ENCODE measurements at regions not wholly inside any gene's neighbourhood (a gene's known extent, or its start where the extent isn't known, plus 50 kb on each side); places are given as distances from the start of the nearest gene placed in this dataset.

DNA sequence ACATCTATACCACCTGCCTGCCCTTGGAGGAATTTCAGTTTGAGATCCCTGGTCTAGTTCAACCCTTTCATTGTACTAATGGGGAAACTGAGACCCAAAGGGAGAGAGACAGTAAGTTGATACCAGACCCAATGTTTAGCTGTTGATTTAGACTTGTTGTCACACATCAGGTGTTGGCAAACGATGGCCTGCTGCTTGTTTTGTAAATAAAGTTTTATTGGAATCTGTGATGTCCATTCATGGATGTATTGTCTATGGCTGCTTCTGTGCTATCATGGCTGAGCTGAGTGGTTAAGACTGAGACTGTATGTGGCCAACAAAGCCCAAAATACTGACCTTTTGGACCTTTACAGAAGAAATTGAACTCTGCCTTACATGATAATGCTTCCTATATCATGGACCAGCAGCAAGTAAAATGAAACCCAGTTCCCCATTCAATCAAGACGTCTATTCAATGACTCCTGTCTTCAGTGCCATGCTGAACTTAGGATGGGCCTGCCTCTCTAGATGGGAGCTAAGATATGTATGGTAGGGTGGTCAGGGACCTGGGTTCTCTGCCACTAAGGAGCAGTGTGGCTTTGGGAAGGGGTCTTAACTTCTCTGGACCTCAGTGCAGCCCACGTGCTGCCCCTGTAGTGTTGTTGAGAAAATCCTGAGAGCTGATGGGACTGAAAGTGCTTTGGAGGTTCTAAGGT is 111.0 kb downstream of the IRX5 start:
- no peak for DNase-seq (ENCODE audit: low read depth in 3 of 3)

DNA sequence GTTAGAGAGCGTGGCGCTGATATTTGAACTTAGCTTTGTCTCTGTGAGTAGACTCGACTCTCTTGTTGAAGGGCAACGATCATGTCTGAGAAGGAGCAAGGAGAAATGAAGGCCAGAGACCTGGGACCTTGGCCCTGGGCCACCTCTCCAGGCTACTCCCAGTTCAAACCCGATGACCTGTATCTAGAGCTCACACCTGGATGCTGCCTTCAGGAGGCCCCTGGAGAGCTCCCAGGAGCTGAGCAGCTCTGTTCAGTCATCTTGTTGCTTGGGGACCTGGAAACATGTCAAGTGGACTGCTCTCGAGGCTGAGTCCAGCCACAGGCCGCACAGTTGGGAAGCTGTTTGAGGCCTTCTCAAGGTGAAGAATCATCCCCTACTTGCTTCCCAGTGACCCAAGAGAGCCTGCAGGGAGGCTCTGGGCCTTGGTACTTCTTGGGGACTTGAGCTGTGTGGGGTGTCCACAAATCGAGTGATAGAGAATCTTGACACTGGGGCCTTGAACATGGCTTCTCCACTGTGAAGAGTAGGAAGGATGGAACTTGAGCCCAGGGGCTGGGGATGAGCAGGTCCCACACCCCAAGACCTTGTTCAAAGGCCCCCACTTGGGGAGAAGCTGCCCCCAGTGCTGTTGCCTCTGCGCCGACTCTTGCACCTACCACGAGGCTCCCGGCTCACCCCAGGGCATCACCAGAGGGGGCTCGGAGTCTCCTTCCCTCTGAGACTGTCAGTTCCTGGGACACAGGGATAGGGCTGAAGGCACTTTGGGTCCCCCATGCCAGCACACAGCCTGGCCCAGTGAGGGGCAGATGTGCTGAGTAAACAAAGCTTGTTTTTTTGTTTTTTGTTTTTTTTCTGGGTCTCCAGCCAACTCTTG is 112.1 kb downstream of the IRX5 start:
- no peak for DNase-seq (ENCODE audit: low read depth in 3 of 3)

DNA sequence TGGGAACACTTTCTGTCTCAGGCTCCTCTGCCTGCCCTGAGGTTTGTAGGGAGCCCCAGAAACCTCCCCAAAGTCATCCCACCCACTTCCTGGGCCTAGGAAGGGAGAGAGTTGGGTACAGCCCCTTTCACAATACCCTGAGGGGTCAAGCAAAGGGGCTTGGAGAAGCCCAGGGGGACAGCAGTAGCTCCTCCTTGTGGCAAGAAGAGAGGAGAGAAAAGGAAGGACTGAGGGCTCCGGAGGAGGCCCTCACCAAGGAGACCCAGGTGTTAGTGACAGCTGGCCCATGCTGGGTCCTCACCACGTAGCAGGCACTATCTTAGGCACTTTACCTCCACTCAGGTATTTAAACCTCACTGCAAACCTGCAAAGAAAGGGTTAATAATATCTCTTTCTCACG is 112.8 kb downstream of the IRX5 start:
- DNase-seq (ENCODE audit: low read depth in 3 of 3) = no peak

GRCh38 chr16:55044201-55044975 is 113.7 kb downstream of the IRX5 start:
- no peak for DNase-seq (ENCODE audit: low read depth in 3 of 3)

- DNase-seq (ENCODE audit: low read depth in 3 of 3) = no peak
Observed at GRCh38 chr16:55045329-55045728, 114.7 kb downstream of the IRX5 start.

DNA sequence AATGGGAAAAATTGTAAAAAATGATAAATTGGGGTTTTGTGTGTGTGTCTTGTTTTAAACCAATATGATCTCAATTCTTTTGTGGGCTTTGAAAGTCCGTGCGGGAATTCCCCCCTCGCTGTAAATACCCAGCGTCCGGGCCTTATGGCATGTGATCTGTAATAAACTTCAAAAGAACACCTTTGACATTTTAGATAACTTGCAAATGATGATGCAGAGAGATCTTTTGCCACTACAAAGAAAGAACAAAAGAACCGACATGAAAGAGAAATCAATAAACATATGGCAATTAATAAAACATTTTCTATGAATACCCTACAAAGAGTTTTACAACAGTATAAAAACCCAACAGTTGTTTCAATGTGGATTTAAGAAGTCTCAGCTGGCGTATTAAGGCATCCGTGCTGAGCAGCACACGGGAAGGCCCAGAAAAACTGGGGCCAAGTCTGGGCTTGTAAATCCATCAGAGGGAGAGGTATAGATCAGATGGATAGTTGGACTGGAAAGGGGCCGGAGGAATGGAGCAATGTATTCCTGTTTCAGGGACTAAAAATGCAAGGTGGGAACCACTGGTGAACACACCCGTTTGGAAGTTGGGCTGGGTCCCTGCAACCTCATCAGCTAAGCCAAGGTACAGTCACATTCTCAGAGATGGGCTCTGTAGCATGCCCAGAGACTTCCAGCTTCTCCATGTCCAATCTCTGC is 115.2 kb downstream of the IRX5 start:
- no peak for DNase-seq (ENCODE audit: low read depth in 3 of 3)

GRCh38 chr16:55046513-55046912 is 115.8 kb downstream of the IRX5 start:
- no peak for DNase-seq (ENCODE audit: low read depth in 3 of 3)

DNA sequence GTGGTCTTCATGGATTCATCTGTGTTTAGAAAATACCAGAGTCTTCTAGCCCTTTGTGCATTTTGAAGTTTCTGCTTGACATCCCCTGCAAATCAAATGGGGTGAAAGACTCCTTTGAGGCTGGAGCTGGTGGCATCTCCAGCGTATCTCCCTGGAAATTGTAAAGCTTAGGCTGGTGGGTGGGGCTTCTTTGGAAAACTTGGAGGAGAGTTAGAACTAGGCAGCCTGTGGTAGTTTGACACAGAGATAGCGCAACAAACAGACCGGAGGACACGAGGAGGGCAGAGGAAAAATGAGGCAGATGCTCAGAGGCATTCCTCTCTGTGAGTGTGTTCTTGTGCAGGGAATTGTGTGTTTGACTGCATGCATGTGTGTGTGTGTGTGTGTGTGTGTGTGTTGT is 116.3 kb downstream of the IRX5 start:
- DNase-seq (ENCODE audit: low read depth in 3 of 3) = no peak

GRCh38 chr16:55047331-55047730 is 116.7 kb downstream of the IRX5 start:
- DNase-seq (ENCODE audit: low read depth in 3 of 3) = no peak

DNA sequence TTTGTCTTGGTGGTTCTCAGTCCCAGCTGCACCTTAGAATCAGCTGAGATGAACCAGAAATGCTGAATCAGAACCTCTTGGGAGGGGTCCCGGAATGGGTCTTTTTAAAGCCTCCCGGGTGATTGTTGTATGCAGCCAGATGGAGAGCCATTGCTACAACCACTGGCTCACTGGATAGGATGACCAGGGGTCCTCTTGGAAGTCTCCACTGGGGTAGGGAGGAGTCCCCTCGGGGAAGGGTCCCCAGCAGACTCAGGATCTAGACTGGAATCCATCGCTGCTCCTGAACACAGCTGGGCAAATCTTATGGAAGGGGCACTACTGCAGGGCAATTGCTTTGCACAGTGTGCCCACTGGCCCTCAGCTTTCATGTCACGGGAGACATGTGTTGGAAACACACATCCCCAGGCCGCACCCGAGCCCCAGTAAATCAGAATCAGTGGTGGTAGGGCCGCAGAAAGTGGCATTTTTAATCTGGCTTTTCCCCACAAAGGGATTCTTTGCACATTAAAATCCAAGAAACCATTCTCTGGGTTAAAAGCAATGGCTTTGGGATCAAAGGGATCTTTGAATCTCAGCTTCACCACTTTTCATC is 117.3 kb downstream of the IRX5 start:
- no peak for DNase-seq (ENCODE audit: low read depth in 3 of 3)

DNA sequence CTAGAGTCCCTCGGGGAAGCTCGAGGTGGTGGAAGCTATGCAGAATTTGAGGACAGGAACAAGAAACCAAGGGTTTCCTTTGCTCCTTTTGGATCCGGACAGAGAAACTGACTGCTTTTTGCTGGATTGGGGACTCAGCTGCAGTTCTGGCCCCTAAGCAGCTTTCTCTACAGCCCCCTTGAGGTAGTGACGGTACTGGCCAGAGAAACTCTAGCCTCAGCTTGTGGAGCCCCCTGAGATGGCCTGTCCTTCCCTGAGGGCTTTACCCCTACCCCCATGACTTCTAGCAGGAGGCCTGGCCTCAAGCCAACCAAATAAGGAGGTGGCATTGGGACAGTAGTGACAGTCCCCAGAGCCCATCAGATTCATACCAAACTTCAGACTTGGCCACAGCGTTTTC is 118.1 kb downstream of the IRX5 start:
- no peak for DNase-seq (ENCODE audit: low read depth in 3 of 3)

DNA sequence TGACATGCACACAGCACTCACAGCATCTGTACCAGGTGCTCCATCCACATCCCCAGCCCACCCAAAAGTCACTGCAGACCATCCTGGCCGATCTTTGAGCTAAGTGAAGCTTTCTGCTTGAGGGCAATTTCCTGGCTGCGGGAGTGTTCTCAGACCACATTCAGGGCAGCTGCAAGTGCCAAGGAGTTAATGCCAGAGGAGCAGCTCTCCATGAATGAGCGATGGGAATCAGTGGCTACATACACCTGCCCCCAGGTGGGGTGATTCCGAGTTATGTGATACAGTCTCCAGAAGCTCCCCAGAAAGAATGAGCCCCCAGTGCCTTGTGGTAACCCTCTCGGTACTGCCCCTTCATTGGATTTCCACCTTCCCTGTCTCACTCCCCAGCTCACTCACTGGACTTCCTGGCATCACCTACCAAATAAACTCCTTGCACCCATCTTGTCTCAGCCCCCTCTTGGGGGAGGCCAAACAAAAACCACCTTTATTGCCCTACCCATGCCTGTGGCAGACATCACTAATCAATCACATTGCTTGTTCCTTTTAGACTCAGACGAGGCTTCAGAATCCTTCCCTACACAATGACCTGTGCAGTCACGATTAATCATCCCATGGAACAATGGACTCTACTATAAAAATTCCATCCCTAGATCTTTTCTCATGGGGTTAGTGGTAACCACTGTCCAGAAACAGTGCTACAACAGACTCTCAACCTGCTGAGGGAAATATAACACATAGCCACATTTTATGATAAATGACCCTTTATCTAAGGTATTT is 121.1 kb downstream of the IRX5 start:
- no peak for DNase-seq (ENCODE audit: low read depth in 3 of 3)

- DNase-seq (ENCODE audit: low read depth in 3 of 3) = no peak
Observed at GRCh38 chr16:55052348-55052734, 121.7 kb downstream of the IRX5 start.

DNA sequence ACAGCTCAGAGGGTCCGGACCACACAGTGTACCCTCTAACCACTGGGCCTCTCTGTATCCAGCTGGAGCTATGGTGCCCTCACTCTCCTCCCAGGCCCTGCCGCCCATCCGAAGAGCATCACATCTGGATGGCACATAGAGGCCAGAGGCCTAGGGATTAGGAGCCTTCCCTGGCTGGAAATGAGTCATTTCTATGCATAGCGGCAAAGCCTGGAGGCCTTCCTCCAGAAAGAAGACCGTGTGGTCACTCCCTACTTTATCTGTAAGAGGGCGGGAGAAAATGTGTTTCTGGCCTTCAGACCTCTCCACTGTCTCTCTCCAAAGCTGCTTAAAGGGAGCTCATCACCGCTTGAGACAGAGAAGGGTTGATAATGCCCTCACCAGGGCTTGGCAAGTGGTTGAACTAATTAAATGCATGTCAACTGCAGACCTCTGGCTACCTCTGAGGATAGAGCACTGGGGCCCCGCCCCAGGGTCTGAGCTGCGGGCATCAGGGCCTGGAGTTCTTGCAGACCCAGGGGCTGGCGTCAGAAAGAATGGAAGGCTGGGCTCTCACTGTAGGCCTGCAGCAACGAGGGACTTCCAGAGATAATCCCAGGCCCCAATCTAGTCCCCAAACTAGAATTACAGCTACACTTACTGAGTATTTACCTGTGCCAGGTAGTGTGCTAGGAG is 122.2 kb downstream of the IRX5 start:
- no peak for DNase-seq (ENCODE audit: low read depth in 3 of 3)

DNA sequence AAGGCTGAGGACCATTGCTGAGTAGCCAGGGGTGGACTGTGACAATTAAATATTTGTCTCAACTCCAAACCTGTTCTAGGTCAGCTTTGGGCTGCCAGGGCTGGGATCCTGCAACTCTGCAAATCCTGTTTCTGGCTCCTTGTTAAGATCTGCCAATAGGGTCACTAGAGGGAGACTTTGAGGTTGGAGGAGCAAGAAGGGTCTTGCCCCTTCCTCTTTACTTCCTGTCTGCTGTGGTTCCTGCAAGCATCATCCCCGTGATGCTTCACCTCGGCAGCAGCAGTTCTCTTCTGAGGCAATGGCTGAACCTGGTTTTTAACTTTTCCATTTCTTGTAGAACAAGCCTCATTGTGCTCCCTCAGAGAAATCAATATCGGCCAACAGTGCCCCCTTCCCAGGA is 124.6 kb downstream of the IRX5 start:
- DNase-seq (ENCODE audit: low read depth in 3 of 3) = no peak

DNA sequence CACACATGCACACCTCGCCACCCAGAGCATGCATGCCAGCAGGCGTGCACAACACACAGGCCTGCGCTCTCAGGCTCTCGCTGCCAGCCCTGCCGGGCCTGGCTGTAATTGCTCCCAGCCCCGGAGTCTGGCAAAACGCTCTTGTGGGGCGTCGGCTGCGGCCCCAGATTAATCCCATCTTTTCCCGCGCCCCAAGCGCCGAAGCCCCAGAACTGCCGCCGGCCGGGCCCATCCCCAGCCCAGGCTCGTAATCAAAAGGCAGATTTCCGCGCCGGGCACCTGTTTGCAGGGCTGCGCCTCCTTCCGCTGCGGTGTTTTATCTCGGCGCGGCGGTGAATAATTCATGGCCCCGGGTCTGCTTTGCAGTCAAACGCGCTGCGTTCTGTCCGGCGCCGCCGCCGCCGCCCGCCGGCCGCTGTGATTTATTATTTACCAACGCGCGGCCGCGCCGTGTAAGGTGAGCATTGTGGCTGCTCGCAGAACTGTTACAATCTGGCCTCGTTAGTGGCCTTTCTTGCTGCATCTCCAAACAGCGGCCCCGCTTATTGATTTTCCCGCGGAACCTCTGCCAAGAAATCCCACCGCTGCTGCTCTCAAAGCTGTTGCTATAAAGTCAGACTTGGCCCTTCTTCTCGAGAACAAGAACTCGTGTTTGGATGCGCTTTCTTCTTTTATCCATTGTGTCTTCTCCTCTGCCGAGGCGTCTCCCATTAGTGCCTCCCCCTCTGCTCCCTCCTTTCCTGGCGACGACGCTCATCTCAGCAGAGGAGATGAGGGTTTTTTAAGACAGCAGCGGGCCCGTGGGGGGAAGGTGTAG is 126.1 kb downstream of the IRX5 start:
- no peak for DNase-seq (ENCODE audit: low read depth in 3 of 3)

GRCh38 chr16:55057866-55058265 is 127.2 kb downstream of the IRX5 start:
- DNase-seq (ENCODE audit: low read depth in 3 of 3) = no peak

DNA sequence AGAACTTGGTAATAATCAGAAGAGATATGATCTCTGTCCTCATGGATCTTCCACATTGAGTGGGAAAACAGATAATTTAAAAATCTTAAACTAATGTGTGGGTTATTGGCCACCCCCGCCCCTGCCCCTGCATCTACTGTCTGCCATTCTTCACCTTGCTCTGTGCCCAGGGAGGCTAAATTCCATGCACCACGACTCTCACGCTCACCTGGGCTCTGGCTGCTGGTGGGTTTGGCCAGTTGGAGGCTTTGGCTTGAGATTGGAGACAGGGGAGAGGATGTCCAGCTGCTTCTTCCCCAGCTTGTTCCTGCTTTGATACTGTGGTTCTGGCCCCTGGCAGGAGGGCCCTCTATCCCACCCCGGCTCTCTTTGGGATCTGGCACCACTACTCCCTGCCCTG is 127.9 kb downstream of the IRX5 start:
- DNase-seq (ENCODE audit: low read depth in 3 of 3) = no peak

GRCh38 chr16:55059146-55059545 is 128.5 kb downstream of the IRX5 start:
- no peak for DNase-seq (ENCODE audit: low read depth in 3 of 3)

Measured in stimulated activated CD4-positive, alpha-beta T cell treated with anti-CD3 and anti-CD28 coated beads, TNF-alpha, amount 100 ng/mL, for 24 hours (primary cell).